ENCODE measurements at regions not wholly inside any gene's neighbourhood (a gene's known extent, or its start where the extent isn't known, plus 50 kb on each side); places are given as distances from the start of the nearest gene placed in this dataset.
"Not testable (repeated sequence)": the region's sequence is repeated elsewhere in the genome, so short reads cannot be mapped to it uniquely, and the experiment has no call there.

DNA sequence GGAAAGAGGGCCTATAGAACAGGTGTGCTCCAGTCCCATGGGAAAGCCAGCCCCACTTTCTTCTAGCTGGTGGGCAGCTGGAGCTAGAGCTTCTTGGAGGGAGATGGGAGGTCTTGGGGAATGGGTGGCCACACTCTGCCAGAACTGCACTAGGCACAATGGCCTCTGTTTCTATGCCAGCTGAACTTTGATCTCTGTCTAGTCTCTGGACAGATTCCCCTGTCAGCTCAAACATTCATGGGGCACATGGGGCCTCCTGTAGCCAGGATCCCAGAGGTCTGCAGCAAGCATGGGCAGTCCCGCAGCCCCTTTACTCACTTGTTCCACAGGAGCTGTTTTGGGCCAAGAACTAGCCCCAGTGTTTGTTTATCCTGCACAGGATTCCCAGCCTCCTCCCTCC is 591.3 kb upstream of the HS3ST5 start:
- no peak for DNase-seq (ENCODE audit: low read depth)

GRCh38 chr6:114928731-114929130 is 585.9 kb upstream of the HS3ST5 start:
- DNase-seq (ENCODE audit: low read depth) = not testable (repeated sequence)

GRCh38 chr6:114906096-114906495 is 563.3 kb upstream of the HS3ST5 start:
- DNase-seq (ENCODE audit: low read depth) = no peak

GRCh38 chr6:114897536-114897935 is 554.7 kb upstream of the HS3ST5 start:
- peak; percentile 31 for DNase-seq (ENCODE audit: low read depth)

DNA sequence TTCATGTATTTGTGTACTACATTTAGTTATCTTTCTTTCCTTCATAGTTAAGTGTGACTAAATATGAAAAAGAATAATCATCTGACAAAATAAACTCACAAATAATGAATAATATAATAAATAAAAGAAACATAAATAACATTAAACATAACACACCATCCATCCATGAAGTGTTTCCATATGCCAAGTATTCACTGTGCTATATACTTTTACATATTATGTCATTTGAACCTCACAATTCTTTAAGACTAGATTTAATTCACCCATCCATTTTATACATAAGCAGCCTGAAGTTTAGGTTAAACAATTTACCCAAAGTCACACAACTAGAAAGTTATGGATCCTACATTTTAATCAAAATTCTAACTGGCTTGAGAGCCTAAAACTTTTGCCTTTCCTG is 549.4 kb upstream of the HS3ST5 start:
- no peak for DNase-seq (ENCODE audit: low read depth)

DNA sequence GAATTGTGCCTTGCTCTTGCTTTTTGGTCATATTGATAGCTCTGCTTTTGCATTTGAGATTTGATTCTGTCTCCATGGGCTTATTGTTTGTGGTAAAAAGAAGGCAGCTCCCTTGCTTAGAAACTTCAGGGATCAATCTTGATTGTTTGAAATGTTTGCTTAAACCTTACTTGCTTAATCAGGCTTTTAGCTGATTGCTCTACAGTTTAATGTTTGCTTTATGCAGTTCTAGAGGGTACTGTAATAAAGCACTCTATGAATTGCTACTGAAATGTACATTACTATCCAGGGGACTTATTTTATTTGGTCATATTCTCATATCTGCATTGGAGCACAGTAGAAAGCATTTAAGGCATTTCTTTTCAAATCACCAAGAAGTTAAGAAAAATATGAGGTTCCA is 545.4 kb upstream of the HS3ST5 start:
- no peak for DNase-seq (ENCODE audit: low read depth)

DNA sequence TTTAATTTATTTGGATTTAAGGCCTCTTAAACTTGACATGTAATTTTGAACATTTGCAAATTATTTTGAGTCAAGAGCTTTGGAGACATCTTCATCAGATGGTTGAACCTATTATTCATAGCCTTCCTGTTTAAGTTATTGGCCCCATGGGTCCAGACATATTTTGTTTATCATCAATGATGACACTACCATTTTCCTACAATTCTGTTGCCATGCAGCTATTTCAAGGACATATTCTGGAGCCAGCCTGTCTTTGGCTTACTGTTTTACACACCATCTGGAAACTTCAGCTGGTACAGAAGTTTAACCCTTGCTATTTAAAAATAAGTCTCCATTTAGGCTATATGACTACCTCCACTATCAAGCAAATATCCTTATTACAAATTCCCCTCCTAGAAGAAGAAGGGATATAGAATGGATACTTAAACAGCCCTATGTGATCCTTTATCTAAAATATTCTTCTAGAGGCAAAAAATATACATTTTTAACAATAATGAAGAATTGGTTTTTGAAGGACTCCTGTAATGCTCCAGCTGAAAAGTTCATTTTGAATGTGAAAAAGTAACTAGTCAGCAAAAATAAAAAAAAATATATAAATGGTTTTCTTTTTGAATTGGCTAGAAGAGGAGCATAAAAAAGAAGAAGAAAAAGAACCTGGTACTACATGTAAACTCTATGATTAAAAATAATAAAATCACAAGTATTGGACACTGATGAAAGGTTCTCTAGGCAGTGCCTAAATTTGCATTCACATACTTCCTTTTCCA is 544.0 kb upstream of the HS3ST5 start:
- DNase-seq (ENCODE audit: low read depth) = no peak

GRCh38 chr6:114879693-114880092 is 536.9 kb upstream of the HS3ST5 start:
- no peak for DNase-seq (ENCODE audit: low read depth)

- no peak for DNase-seq (ENCODE audit: low read depth)
These were observed 535.3 kb upstream of the HS3ST5 start for GRCh38 chr6:114878091-114878490.

- no peak for DNase-seq (ENCODE audit: low read depth)
These were observed 531.6 kb upstream of the HS3ST5 start for GRCh38 chr6:114874410-114874809.

DNA sequence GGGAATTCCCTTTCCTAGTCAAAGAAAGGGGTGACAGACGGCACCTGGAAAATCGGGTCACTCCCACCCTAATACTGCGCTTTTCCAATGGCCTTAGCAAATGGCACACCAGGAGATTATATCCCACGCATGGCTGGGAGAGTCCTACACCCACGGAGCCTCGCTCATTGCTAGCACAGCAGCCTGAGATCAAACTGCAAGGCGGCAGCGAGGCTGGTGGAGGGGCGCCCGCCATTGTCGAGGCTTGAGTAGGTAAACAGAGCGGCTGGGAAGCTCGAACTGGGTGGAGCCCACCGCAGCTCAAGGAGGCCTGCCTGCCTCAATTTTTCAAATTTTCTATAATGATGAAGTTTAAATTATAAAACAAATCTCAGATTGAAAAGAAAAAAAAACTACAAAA is 522.7 kb upstream of the HS3ST5 start:
- not testable (repeated sequence) for DNase-seq (ENCODE audit: low read depth)

- no peak for DNase-seq (ENCODE audit: low read depth)
These were observed 520.8 kb upstream of the HS3ST5 start for GRCh38 chr6:114863610-114864009.

DNA sequence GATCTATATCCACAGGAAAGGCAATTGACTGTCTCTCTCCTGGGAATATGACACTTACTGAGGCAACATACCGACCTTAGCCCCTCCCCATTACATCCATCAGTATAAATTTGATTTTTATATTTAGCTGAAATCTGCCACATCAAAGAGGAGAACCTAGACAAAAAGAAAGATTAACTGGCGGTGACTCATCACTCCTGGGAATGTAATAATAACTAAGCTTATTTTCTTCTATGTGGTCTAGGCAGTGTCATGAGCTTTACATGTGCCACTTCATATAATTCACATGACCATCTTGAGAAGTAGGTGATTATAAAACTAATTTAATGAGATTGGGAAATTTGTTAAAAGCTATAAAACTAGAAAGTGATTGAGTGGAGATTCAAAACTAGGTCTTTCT is 520.0 kb upstream of the HS3ST5 start:
- DNase-seq (ENCODE audit: low read depth) = peak; percentile 7

DNA sequence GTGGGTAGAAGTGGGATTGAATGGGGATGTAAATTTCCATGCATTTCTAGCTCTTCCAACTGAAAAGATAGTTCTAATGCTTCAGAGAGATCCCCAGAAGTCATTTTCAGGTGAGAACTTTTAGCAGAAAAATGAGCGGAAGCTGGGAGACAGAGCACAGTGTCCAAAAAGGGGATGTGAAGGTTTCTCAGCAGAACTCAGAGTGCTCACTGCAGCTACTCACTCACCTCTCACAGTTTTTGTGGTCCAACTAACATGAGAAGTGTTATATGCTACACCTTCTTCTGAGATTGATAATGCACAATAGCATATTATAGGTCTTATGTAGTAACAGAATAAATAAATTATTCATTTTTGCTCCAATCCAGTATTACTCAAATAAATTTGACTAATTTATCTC is 519.2 kb upstream of the HS3ST5 start:
- DNase-seq (ENCODE audit: low read depth) = no peak

- DNase-seq (ENCODE audit: low read depth) = no peak
These were observed 501.5 kb upstream of the HS3ST5 start for GRCh38 chr6:114844359-114844758.

DNA sequence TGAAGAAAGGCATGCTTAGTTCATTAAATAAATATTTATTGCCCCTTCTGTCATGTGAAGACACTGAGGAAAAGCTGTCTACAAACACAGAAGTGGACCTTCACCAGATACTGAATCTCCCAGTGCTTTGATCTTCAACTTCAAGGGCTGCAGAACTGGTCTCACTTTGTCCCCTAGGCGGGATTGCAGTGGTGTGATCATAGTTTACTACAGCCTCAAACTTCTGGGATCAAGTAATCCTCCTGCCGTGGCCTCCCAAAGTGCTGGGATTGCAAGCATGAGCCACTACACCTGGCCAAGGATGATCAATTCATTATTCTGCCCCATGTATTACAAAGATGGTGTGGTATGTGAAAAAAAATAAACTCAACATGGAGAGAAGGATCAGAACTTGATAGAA is 496.2 kb upstream of the HS3ST5 start:
- no peak for DNase-seq (ENCODE audit: low read depth)

DNA sequence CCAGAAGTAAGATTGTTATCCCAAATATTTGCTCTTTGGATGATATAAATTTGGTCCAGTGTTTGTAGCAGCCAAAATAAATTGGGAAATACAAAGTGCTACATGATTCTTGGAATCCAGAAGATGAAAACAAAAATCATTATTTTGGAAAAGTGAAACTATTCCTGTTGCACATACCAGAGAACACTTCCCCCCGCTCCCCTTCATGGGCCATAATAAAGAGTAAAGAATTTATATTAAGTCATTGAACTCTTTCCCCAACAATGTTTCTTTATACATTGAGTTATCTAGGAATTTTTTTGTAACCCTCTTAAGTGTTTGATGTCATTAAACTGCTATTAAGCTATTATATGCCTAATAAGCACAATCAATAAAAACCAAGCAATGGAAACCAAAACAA is 490.4 kb upstream of the HS3ST5 start:
- DNase-seq (ENCODE audit: low read depth) = no peak

DNA sequence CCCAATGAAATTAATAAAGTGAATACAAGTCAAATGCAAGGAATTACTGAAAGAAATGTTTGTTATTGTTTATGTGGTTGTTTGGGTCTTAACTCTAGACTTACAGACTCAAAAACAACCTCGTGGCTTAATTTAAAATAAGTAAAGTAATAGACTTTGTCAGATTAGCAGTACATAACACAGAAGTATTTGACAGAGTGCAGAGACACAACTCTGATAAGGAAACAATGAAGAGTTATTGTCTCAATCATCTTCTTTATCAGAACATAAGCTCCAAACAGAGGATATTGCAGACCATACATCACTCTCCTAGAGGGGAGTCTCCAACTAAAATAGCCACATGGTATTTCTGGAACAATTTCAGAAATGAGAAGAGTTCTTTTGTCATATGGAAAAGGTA is 487.7 kb upstream of the HS3ST5 start:
- no peak for DNase-seq (ENCODE audit: low read depth)

DNA sequence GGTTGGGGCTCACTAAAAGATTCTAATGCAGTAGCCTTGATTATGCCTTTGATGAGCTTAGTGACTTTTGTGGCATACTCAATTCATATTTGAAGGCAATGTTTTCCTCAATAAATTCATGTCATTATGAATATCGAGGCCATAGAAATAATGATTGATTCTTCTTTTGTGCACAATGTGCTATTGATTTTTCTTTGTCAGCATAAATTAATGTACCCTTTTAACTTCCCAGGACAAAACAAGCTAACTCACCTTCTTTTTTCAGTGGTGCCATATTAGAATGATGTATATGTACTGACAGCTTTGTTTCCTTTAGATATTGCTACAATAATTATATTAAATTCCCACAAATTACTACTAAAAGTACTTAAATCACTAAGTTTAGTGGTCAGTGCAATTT is 484.3 kb upstream of the HS3ST5 start:
- no peak for DNase-seq (ENCODE audit: low read depth)

GRCh38 chr6:114824409-114824808 is 481.6 kb upstream of the HS3ST5 start:
- DNase-seq (ENCODE audit: low read depth) = no peak

- no peak for DNase-seq (ENCODE audit: low read depth)
These were observed 473.9 kb upstream of the HS3ST5 start for GRCh38 chr6:114816678-114817077.

DNA sequence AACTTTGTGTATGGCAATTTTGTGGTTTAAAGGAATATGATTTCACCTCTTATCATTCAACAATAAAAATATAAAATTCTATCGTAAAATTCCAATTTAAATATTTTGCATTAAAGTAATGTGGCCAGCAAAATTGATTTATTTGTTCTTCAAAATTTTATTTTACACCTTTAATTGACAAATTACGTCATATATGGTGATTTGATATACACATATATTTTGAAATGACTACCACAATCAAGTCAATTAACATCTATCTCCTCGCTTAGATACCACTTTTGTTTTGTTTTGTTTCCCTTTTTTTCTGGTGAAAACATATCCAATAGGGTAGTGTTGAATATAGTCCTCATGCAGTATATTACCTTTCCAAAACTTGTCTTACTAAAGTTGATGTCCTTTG is 467.6 kb upstream of the HS3ST5 start:
- DNase-seq (ENCODE audit: low read depth) = no peak

- DNase-seq (ENCODE audit: low read depth) = not testable (repeated sequence)
These were observed 462.6 kb upstream of the HS3ST5 start for GRCh38 chr6:114805426-114805825.

DNA sequence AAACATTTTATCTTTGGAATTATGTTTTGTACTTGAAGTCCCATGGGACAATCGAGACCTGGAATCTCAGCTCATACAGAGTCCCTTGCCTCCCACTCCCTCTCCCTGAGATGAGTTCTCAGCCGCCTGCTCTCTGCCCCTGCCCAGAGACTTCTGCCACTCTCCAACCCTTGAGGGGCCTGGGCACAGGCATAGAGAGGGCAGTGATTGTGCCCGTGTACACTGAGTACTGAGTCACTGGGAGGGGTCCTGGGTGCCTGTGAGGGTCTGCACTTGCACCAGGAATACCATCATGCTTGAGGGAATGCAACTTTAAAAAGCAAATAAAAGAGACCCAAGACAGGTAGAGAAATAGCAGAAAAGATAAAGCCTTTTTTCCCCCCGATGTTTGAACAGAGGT is 453.8 kb upstream of the HS3ST5 start:
- no peak for DNase-seq (ENCODE audit: low read depth)

Measured in HS-27A (cell line).